Hematopoietic multipotent progenitor cell treated with erythropoietin and hydrocortisone succinate and interleukin-3 and kit ligand, for 8 days (in vitro differentiated cells): ENCODE measurements at regions not wholly inside any gene's neighbourhood (a gene's known extent, or its start where the extent isn't known, plus 50 kb on each side); places are given as distances from the start of the nearest gene placed in this dataset.
"Not testable (repeated sequence)": the region's sequence is repeated elsewhere in the genome, so short reads cannot be mapped to it uniquely, and the experiment has no call there.

ENCODE experiments used
- DNase-seq: peaks from one replicate; pipeline ENCODE4 v3.0.0-alpha.2; 2015

- no peak for DNase-seq
Measured at GRCh38 chr2:40043641-40044040, 264.6 kb upstream of the THUMPD2 start.

- no peak for DNase-seq
Measured at GRCh38 chr2:40043191-40043590, 264.1 kb upstream of the THUMPD2 start.

- DNase-seq = no peak
Measured at GRCh38 chr2:40041422-40042382, 262.6 kb upstream of the THUMPD2 start.

GRCh38 chr2:40039549-40039948 is 260.5 kb upstream of the THUMPD2 start:
- DNase-seq = no peak

- DNase-seq = no peak
Measured at GRCh38 chr2:40038646-40039045, 259.6 kb upstream of the THUMPD2 start.

GRCh38 chr2:40037303-40037702 is 258.2 kb upstream of the THUMPD2 start:
- DNase-seq = no peak

- DNase-seq = no peak
Measured at GRCh38 chr2:40036241-40036640, 257.2 kb upstream of the THUMPD2 start.

- DNase-seq = no peak
Measured at GRCh38 chr2:40034801-40035200, 255.7 kb upstream of the THUMPD2 start.

- DNase-seq = no peak
Measured at GRCh38 chr2:40034198-40034597, 255.1 kb upstream of the THUMPD2 start.

- no peak for DNase-seq
Measured at GRCh38 chr2:40033781-40034180, 254.7 kb upstream of the THUMPD2 start.

GRCh38 chr2:40032650-40033319 is 253.7 kb upstream of the THUMPD2 start:
- no peak for DNase-seq

- DNase-seq = no peak
Measured at GRCh38 chr2:40030456-40030975, 251.5 kb upstream of the THUMPD2 start.

GRCh38 chr2:40028792-40029488 is 249.9 kb upstream of the THUMPD2 start:
- no peak for DNase-seq

- DNase-seq = no peak
Measured at GRCh38 chr2:40027968-40028367, 248.9 kb upstream of the THUMPD2 start.

GRCh38 chr2:40025276-40025675 is 246.2 kb upstream of the THUMPD2 start:
- not testable (repeated sequence) for DNase-seq

GRCh38 chr2:40020997-40021396 is 241.9 kb upstream of the THUMPD2 start:
- no peak for DNase-seq

GRCh38 chr2:40016151-40016885 is 237.3 kb upstream of the THUMPD2 start:
- DNase-seq = no peak

- not testable (repeated sequence) for DNase-seq
Measured at GRCh38 chr2:40013962-40014361, 234.9 kb upstream of the THUMPD2 start.

GRCh38 chr2:40004336-40004735 is 225.3 kb upstream of the THUMPD2 start:
- no peak for DNase-seq

- no peak for DNase-seq
Measured at GRCh38 chr2:40002339-40002738, 223.3 kb upstream of the THUMPD2 start.

- DNase-seq = no peak
Measured at GRCh38 chr2:39999864-40000263, 220.8 kb upstream of the THUMPD2 start.

GRCh38 chr2:39998617-39999016 is 219.6 kb upstream of the THUMPD2 start:
- DNase-seq = no peak
